ENCODE measurements at regions not wholly inside any gene's neighbourhood (a gene's known extent, or its start where the extent isn't known, plus 50 kb on each side); places are given as distances from the start of the nearest gene placed in this dataset.

DNA sequence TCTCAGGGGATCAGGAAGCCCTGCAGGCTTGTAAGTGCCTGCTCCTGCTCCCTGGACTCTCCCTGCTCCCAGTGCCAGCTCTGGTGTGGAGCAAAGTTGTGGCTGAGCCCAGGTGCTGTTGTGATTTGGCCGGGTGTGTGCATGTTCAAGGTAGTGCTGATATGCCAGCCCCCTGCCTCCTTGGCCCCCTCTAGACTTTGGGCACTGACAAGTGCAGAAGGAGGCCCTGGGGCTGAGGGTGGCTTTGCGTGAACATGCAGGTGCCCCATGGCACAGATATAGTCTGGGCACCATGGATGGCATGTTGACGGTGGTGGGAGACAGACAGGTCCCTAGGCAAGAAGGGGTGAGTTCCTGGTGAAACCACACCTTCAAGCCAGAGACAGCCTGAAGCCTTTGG is 441.6 kb upstream of the CDH8 start:
- WGBS, 2 donors (ENCODE audit: low coverage in 1 of 2) = 79% methylated on average over 3 of the region's 3 CpGs; no CpG with 5 or more reads in 1 of the 2 donors
- in situ Hi-C loops (cut with MboI; ENCODE audit: low pct_ligation_motif_present in 1 of 4, low pct_unique_long_range_greater_than_20kb in 1 of 4, low sequenced_read_pairs in 3 of 4) (no loop called here), intact Hi-C loops (cut with DNase I; ENCODE audit: low total_unique reads) (no loop called here)
- Histone ChIP-seq H3K4me3 (no peak overlapping the region), H3K27me3 (no peaks in the 10 kb centered on the region), H3K27ac (no peak overlapping the region), H3K4me1 (no peaks in the 10 kb centered on the region), H3K9me3 (peaks cover 0 to 5% of the 10 kb centered on the region in 2 donors), H3K36me3 (no peaks in the 10 kb centered on the region)
- DNase-seq = no peak
- TF ChIP-seq, protein P1, sequence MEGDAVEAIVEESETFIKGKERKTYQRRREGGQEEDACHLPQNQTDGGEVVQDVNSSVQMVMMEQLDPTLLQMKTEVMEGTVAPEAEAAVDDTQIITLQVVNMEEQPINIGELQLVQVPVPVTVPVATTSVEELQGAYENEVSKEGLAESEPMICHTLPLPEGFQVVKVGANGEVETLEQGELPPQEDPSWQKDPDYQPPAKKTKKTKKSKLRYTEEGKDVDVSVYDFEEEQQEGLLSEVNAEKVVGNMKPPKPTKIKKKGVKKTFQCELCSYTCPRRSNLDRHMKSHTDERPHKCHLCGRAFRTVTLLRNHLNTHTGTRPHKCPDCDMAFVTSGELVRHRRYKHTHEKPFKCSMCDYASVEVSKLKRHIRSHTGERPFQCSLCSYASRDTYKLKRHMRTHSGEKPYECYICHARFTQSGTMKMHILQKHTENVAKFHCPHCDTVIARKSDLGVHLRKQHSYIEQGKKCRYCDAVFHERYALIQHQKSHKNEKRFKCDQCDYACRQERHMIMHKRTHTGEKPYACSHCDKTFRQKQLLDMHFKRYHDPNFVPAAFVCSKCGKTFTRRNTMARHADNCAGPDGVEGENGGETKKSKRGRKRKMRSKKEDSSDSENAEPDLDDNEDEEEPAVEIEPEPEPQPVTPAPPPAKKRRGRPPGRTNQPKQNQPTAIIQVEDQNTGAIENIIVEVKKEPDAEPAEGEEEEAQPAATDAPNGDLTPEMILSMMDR (IDR thresholded peaks at IDR 0.05) = no peak

DNA sequence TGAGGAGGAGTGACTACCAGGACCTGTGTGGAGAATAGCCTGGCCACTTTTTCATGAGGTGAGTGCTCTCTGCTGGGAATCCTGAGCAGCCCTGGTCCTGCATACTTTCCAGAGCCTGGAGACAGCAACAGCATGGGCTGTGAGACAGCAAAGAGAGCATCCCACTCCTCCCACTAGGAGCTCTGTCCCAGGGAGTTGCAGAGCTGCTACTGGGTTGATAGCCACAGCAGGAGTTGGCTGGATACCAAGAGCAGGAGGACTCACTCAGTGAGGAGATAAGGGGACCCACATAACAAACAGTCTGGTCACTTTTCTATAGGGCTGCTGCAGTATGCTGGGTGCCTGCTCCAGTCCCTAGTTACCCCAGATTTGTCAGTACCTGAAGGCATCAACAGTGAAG is 439.3 kb upstream of the CDH8 start:
- in situ Hi-C loops (cut with MboI; ENCODE audit: low pct_ligation_motif_present in 1 of 4, low pct_unique_long_range_greater_than_20kb in 1 of 4, low sequenced_read_pairs in 3 of 4) (no loop called here), intact Hi-C loops (cut with DNase I; ENCODE audit: low total_unique reads) (no loop called here)
- no peak for DNase-seq
- Histone ChIP-seq H3K9me3 (peaks cover 0 to 5% of the 10 kb centered on the region in 2 donors), H3K4me1 (no peaks in the 10 kb centered on the region), H3K36me3 (no peaks in the 10 kb centered on the region), H3K27ac (no peak overlapping the region), H3K4me3 (no peak overlapping the region), H3K27me3 (no peaks in the 10 kb centered on the region)
- TF ChIP-seq EP300 (IDR thresholded peaks at IDR 0.05; ENCODE audit: low read depth) = no peak
- TF ChIP-seq, protein P1 (IDR thresholded peaks at IDR 0.05) = no peak
- TF ChIP-seq POLR2A (IDR thresholded peaks at IDR 0.05) = no peak
- no peak for TF ChIP-seq POLR2AphosphoS5 (IDR thresholded peaks at IDR 0.05)

DNA sequence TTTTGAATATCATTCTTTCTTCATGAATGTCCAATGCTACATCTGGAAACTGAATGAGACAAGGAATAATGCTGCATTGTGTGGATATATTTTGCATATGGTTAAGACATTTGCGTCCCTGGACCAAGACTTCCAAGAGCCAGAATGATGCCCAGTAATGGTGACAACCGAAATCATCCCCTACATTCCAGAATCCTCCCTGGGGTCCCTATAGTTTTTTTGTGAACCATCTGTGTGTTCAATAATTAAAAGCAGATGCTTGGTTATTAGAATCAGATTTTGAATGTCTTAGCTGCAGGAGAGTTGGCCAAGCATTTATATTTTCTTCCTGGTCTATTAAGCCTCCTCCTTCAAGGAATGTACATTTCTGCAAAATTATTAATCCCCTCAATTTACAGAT is 426.7 kb upstream of the CDH8 start:
- Histone ChIP-seq H3K27me3 (no peaks in the 10 kb centered on the region), H3K4me1 (no peaks in the 10 kb centered on the region), H3K27ac (no peak overlapping the region), H3K36me3 (no peaks in the 10 kb centered on the region), H3K4me3 (no peak overlapping the region), H3K9me3 (peaks cover 3 to 9% of the 10 kb centered on the region in 2 donors)
- TF ChIP-seq POLR2A (IDR thresholded peaks at IDR 0.05) (no peak), EP300 (IDR thresholded peaks at IDR 0.05; ENCODE audit: low read depth) (no peak), POLR2AphosphoS5 (IDR thresholded peaks at IDR 0.05) (no peak)
- TF ChIP-seq, protein P1 (IDR thresholded peaks at IDR 0.05) = no peak
- in situ Hi-C loops (cut with MboI; ENCODE audit: low pct_ligation_motif_present in 1 of 4, low pct_unique_long_range_greater_than_20kb in 1 of 4, low sequenced_read_pairs in 3 of 4) (no loop called here), intact Hi-C loops (cut with DNase I; ENCODE audit: low total_unique reads) (no loop called here)
- no peak for DNase-seq
- WGBS, 2 donors (ENCODE audit: low coverage in 1 of 2) = 80 to 82% methylated on average over 2 of the region's 2 CpGs

DNA sequence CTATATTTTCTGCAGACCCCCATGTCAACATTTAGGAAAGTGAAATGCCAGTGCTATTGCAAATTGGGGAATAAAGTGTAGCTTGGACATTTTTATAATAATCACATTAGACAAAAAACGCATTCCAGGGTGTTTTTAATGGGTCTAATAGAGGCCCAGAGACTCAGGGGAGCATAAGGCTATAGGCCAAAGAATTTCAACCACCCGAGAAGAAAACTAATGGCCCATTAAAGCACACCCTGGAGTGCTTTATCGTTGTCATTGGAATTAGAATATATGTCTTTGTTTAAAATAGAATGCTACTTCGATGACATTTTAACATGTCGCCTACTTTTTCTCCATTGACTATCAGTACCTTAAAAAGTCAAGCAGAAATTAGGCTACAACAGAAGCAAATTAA is 414.1 kb upstream of the CDH8 start:
- H3K4me1 ChIP-seq = no peaks in the 10 kb centered on the region
- WGBS, 2 donors (ENCODE audit: low coverage in 1 of 2) = 37 to 45% methylated on average over 5 of the region's 5 CpGs
- H3K9me3 ChIP-seq = no peaks in the 10 kb centered on the region
- in situ Hi-C loops (cut with MboI; ENCODE audit: low pct_ligation_motif_present in 1 of 4, low pct_unique_long_range_greater_than_20kb in 1 of 4, low sequenced_read_pairs in 3 of 4) = no loop called here
- no peaks in the 10 kb centered on the region for H3K27me3 ChIP-seq
- intact Hi-C loops (cut with DNase I; ENCODE audit: low total_unique reads) = no loop called here
- TF ChIP-seq EP300 (IDR thresholded peaks at IDR 0.05; ENCODE audit: low read depth) (no peak), POLR2A (IDR thresholded peaks at IDR 0.05) (no peak), POLR2AphosphoS5 (IDR thresholded peaks at IDR 0.05) (no peak)
- TF ChIP-seq, protein P1 (IDR thresholded peaks at IDR 0.05) = no peak
- no peak overlapping the region for H3K4me3 ChIP-seq
- DNase-seq = no peak
- H3K27ac ChIP-seq = no peak overlapping the region
- no peaks in the 10 kb centered on the region for H3K36me3 ChIP-seq

Data from transverse colon (tissue), 4 donors.